Activated T-cell treated with anti-CD3 and anti-CD28 coated beads for 48 hours (primary cell): ENCODE measurements at regions not wholly inside any gene's neighbourhood (a gene's known extent, or its start where the extent isn't known, plus 50 kb on each side); places are given as distances from the start of the nearest gene placed in this dataset.
A peak's percentile ranks its signal among the peaks of the same experiment; 100 is the strongest.

ENCODE experiments used
- DNase-seq: peaks from one replicate; pipeline ENCODE4 v3.0.0-alpha.2; 2020; ENCODE audit warnings: low read depth

GRCh38 chr1:221470000-221470698, 271.7 kb downstream of the DUSP10 start:
- no peak for DNase-seq

GRCh38 chr1:221473411-221473810, 268.5 kb downstream of the DUSP10 start:
- no peak for DNase-seq

- no peak for DNase-seq
Observed at GRCh38 chr1:221477252-221477651, 264.6 kb downstream of the DUSP10 start.

GRCh38 chr1:221478050-221478949, 263.6 kb downstream of the DUSP10 start:
- DNase-seq, result peak; percentile 30

GRCh38 chr1:221487781-221488524, 253.9 kb downstream of the DUSP10 start:
- no peak for DNase-seq

- DNase-seq, result no peak
Observed at GRCh38 chr1:221488550-221488949, 253.3 kb downstream of the DUSP10 start.

GRCh38 chr1:221494670-221495069, 247.2 kb downstream of the DUSP10 start:
- DNase-seq, result no peak

- no peak for DNase-seq
Observed at GRCh38 chr1:221497046-221497445, 244.8 kb downstream of the DUSP10 start.

- no peak for DNase-seq
Observed at GRCh38 chr1:221503268-221503667, 238.6 kb downstream of the DUSP10 start.

GRCh38 chr1:221509575-221510355, 232.1 kb downstream of the DUSP10 start:
- DNase-seq, result no peak

GRCh38 chr1:221510793-221511503, 230.9 kb downstream of the DUSP10 start:
- DNase-seq, result no peak

- DNase-seq, result no peak
Observed at GRCh38 chr1:221511797-221512196, 230.1 kb downstream of the DUSP10 start.

GRCh38 chr1:221514806-221515205, 227.1 kb downstream of the DUSP10 start:
- DNase-seq, result no peak

GRCh38 chr1:221515496-221515895, 226.4 kb downstream of the DUSP10 start:
- DNase-seq, result no peak

GRCh38 chr1:221517961-221518360, 223.9 kb downstream of the DUSP10 start:
- no peak for DNase-seq

- DNase-seq, result no peak
Observed at GRCh38 chr1:221520250-221520649, 221.6 kb downstream of the DUSP10 start.

- no peak for DNase-seq
Observed at GRCh38 chr1:221521686-221522085, 220.2 kb downstream of the DUSP10 start.

- DNase-seq, result no peak
Observed at GRCh38 chr1:221522529-221522940, 219.4 kb downstream of the DUSP10 start.

GRCh38 chr1:221525749-221526148, 216.1 kb downstream of the DUSP10 start:
- DNase-seq, result no peak

- no peak for DNase-seq
Observed at GRCh38 chr1:221527302-221527701, 214.6 kb downstream of the DUSP10 start.
